B cell (primary cell): ENCODE measurements at regions not wholly inside any gene's neighbourhood (a gene's known extent, or its start where the extent isn't known, plus 50 kb on each side); places are given as distances from the start of the nearest gene placed in this dataset.

Source experiments
- ATAC-seq: fragments of 200-7000 bp; cut with Tn5 transposase; one replicate; pipeline ENCODE4 v1.10.0; 2021; ENCODE audit warnings: low read depth, mild to moderate bottlenecking, moderate number of reproducible peaks, moderate library complexity
- CTCF ChIA-PET: fragments of 350-600 bp; sonication (Branson Sonifier 250); formaldehyde crosslinking; loops from one replicate; lab custom pipeline; 2021; ENCODE audit warnings: antibody characterized with exemption, inconsistent platforms; lab: Charles Lee
- POLR2A ChIA-PET: fragments of 350-600 bp; sonication (Branson Sonifier 250); formaldehyde crosslinking; loops from one replicate; lab custom pipeline; 2021; ENCODE audit warnings: antibody characterized with exemption; lab: Charles Lee
- DNase-seq: peaks from one replicate; pipeline ENCODE4 v3.0.0; 2013
- H2AFZ ChIP-seq: 2 replicates; pipeline ENCODE4 v1.6.1; 2012; ENCODE audit warnings: mild to moderate bottlenecking, low read depth, low read length; ENCODE audit not compliant: insufficient read depth, poor library complexity, severe bottlenecking
- H3K27ac ChIP-seq, 2 donors: 1 replicate in 1 of 2; 2 replicates in 1 of 2; pipeline ENCODE4 v1.5.1; 2012 to 2013; ENCODE audit warnings: low read length in 2 of 2, mild to moderate bottlenecking in 2 of 2, moderate library complexity in 1 of 2
- H3K27me3 ChIP-seq, 4 experiments: fragments of 200-600 bp in 1 of 4; sonication (generic) in 1 of 4; replicated peaks in 1 of 4; 1 replicate in 2 of 4; 2 replicates in 2 of 4; pipeline versions ENCODE4 v1.6.1 to v1.7.0; 2013 to 2016; ENCODE audit warnings: low read length in 3 of 4, mild to moderate bottlenecking in 2 of 4, mixed read lengths in 1 of 4, moderate library complexity in 1 of 4; ENCODE audit not compliant: insufficient read depth in 4 of 4, control insufficient read depth in 3 of 4; ENCODE audit errors: control extremely low read depth in 1 of 4
- H3K36me3 ChIP-seq, 2 experiments: replicated peaks in 1 of 2; 1 replicate in 1 of 2; 2 replicates in 1 of 2; pipeline versions ENCODE4 v1.6.1 to v1.7.1; 2013; ENCODE audit warnings: low read length in 1 of 2; ENCODE audit not compliant: insufficient read depth in 2 of 2, control insufficient read depth in 1 of 2; ENCODE audit errors: control extremely low read depth in 1 of 2, extremely low read depth in 1 of 2
- H3K4me1 ChIP-seq, 2 donors: fragments of 200-600 bp in 1 of 2; sonication (generic) in 1 of 2; 1 replicate in 1 of 2; 2 replicates in 1 of 2; pipeline versions ENCODE4 v1.5.1 to v1.6.1; 2013 to 2017; ENCODE audit warnings: low read length in 2 of 2; ENCODE audit not compliant: control insufficient read depth in 2 of 2, insufficient read depth in 2 of 2
- H3K4me2 ChIP-seq: replicated peaks from 2 replicates; pipeline ENCODE3; 2012; ENCODE audit warnings: mild to moderate bottlenecking, low read depth, low read length; ENCODE audit not compliant: poor library complexity, severe bottlenecking
- H3K4me3 ChIP-seq, 5 experiments: fragments of 200-600 bp in 1 of 5; sonication (generic) in 1 of 5; 1 replicate in 3 of 5; 2 replicates in 2 of 5; pipeline versions ENCODE4 v1.5.1 to v1.7.0; 2011 to 2016; ENCODE audit warnings: low read length in 4 of 5, mild to moderate bottlenecking in 4 of 5, low read depth in 2 of 5, control low read depth in 1 of 5, moderate library complexity in 1 of 5; ENCODE audit not compliant: insufficient read depth in 1 of 5; ENCODE audit errors: control extremely low read depth in 1 of 5, extremely low read depth in 1 of 5
- H3K79me2 ChIP-seq: fragments of 200-600 bp; sonication (generic); one replicate; pipeline ENCODE4 v1.6.0; 2016; ENCODE audit warnings: low read length; ENCODE audit not compliant: control insufficient read depth, insufficient read depth
- H3K9ac ChIP-seq: fragments of 200-600 bp; sonication (generic); 2 replicates; pipeline ENCODE4 v1.6.1; 2017; ENCODE audit warnings: mild to moderate bottlenecking, low read length, moderate library complexity
- H3K9me3 ChIP-seq, 3 donors: one replicate each; pipeline versions ENCODE4 v1.6.1 to v1.7.1; 2013; ENCODE audit warnings: low read length in 2 of 3; ENCODE audit not compliant: control insufficient read depth in 2 of 3, insufficient read depth in 1 of 3; ENCODE audit errors: control extremely low read depth in 1 of 3
- H4K20me1 ChIP-seq: 2 replicates; pipeline ENCODE4 v1.6.0; 2012; ENCODE audit warnings: mild to moderate bottlenecking, low read length; ENCODE audit not compliant: insufficient read depth, control insufficient read depth, poor library complexity, severe bottlenecking
- H3K27ac Mint-ChIP-seq: one replicate; pipeline ENCODE4 v1.8.0; 2021; ENCODE audit warnings: mixed read lengths
- H3K27me3 Mint-ChIP-seq: one replicate; pipeline ENCODE4 v1.8.0; 2021; ENCODE audit warnings: mixed read lengths
- H3K4me1 Mint-ChIP-seq: one replicate; pipeline ENCODE4 v1.8.0; 2021; ENCODE audit warnings: mixed read lengths
- H3K4me3 Mint-ChIP-seq: one replicate; pipeline ENCODE4 v1.8.0; 2021; ENCODE audit warnings: mixed read lengths
- H3K9me3 Mint-ChIP-seq: one replicate; pipeline ENCODE4 v1.8.0; 2022; ENCODE audit warnings: mixed read lengths; ENCODE audit not compliant: insufficient read depth
- EZH2 ChIP-seq: IDR thresholded peaks from 2 replicates; pipeline ENCODE4 v1.6.1; 2012; ENCODE audit warnings: borderline replicate concordance, low read depth, mild to moderate bottlenecking, moderate library complexity, low read length; ENCODE audit not compliant: insufficient read depth, poor library complexity, severe bottlenecking
- WGBS: methylation state at CpG from one replicate; pipeline ENCODE4 v1.1.5; 2013; ENCODE audit warnings: missing lambda C conversion rate; ENCODE audit not compliant: insufficient coverage; 5-methylcytosine and 5-hydroxymethylcytosine counted together
- intact Hi-C: fragments of 100-400 bp; cut with micrococcal nuclease; formaldehyde crosslinking; loops from one replicate; pipeline ENCODE4 v1.10.0; 2022
- TF ChIP-seq, protein P1 (sequence below): fragments of 200-600 bp; IDR thresholded peaks from one replicate; pipeline ENCODE4 v1.8.0; 2022; ENCODE audit warnings: antibody characterized with exemption, mild to moderate bottlenecking

DNA sequence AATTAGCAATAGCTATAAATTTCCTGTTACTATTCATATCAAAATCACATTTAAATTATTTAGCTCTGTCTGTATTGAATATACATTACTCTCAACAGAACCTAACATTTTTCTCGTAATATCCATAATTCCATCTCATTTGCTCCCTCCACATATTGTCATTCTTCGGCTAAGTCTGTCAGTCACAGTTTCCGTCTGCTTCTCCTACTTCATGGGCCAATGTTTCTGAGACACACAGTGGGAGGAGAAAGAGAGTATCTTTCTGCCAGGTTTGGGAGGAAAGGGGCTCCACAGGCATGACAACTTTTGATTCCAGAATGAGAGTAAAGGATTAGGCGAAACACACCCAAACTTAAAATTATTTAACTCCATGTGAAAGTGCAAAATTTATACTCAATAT, 273.1 kb upstream of the SMIM21 start:
- Mint-ChIP-seq H3K27ac (no peak overlapping the region), H3K4me1 (no peaks in the 10 kb centered on the region), H3K9me3 (peaks cover 2% of the 10 kb centered on the region), H3K27me3 (no peaks in the 10 kb centered on the region), H3K4me3 (no peak overlapping the region)
- Histone ChIP-seq H3K4me1 (no peaks in the 10 kb centered on the region), H3K9ac (no peak overlapping the region), H3K9me3 (peaks cover 0 to 15% (median 0%) of the 10 kb centered on the region in 3 donors), H3K36me3 (no peaks in the 10 kb centered on the region), H3K4me3 (no peak overlapping the region), H3K27ac (no peak overlapping the region), H3K27me3 (no peaks in the 10 kb centered on the region), H3K79me2 (no peaks in the 10 kb centered on the region), H3K4me2 (no peak overlapping the region), H2AFZ (no peak overlapping the region), H4K20me1 (no peaks in the 10 kb centered on the region)
- intact Hi-C loops: no loop called here
- no peak for ATAC-seq
- ChIA-PET CTCF (no interaction called here), POLR2A (no interaction called here)
- TF ChIP-seq, protein P1, sequence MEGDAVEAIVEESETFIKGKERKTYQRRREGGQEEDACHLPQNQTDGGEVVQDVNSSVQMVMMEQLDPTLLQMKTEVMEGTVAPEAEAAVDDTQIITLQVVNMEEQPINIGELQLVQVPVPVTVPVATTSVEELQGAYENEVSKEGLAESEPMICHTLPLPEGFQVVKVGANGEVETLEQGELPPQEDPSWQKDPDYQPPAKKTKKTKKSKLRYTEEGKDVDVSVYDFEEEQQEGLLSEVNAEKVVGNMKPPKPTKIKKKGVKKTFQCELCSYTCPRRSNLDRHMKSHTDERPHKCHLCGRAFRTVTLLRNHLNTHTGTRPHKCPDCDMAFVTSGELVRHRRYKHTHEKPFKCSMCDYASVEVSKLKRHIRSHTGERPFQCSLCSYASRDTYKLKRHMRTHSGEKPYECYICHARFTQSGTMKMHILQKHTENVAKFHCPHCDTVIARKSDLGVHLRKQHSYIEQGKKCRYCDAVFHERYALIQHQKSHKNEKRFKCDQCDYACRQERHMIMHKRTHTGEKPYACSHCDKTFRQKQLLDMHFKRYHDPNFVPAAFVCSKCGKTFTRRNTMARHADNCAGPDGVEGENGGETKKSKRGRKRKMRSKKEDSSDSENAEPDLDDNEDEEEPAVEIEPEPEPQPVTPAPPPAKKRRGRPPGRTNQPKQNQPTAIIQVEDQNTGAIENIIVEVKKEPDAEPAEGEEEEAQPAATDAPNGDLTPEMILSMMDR: no peak
- no peak for TF ChIP-seq EZH2
- WGBS: no CpG with 5 or more reads among the region's 4 CpGs
- no peak for DNase-seq

- Histone ChIP-seq H4K20me1 (no peaks in the 10 kb centered on the region), H2AFZ (no peak overlapping the region), H3K4me1 (no peaks in the 10 kb centered on the region), H3K9me3 (peaks cover 0 to 17% (median 0%) of the 10 kb centered on the region in 3 donors), H3K27ac (no peak overlapping the region), H3K9ac (no peak overlapping the region), H3K4me2 (no peak overlapping the region), H3K79me2 (no peaks in the 10 kb centered on the region), H3K4me3 (no peak overlapping the region), H3K27me3 (no peaks in the 10 kb centered on the region), H3K36me3 (no peaks in the 10 kb centered on the region)
- ATAC-seq: no peak
- H3K27me3 Mint-ChIP-seq: no peaks in the 10 kb centered on the region
- no peaks in the 10 kb centered on the region for H3K4me1 Mint-ChIP-seq
- H3K27ac Mint-ChIP-seq: no peak overlapping the region
- DNase-seq: no peak
- WGBS: 93% methylated on average over 5 of the region's 7 CpGs
- no peak for TF ChIP-seq EZH2
- TF ChIP-seq, protein P1: no peak
- ChIA-PET CTCF (interaction anchor here (1.1 kb wide), 1 partner anchor 65 kb away, joined by 3 read pairs; no protein-coding TSS in a partner anchor), POLR2A (no interaction called here)
- no peak overlapping the region for H3K4me3 Mint-ChIP-seq
- peaks cover 2% of the 10 kb centered on the region for H3K9me3 Mint-ChIP-seq
- intact Hi-C loops: no loop called here
Measured at GRCh38 chr18:75698861-75699260, 271.4 kb upstream of the SMIM21 start.
